A549 (cell line): ENCODE measurements at regions not wholly inside any gene's neighbourhood (a gene's known extent, or its start where the extent isn't known, plus 50 kb on each side); places are given as distances from the start of the nearest gene placed in this dataset.

Experiments
- ATAC-seq, 2 experiments: fragments of 200-7000 bp in 1 of 2; fragments of >200 bp in 1 of 2; cut with Nextera tagmentation in 1 of 2; cut with Tn5 transposase in 1 of 2; 3 replicates each; pipeline versions ENCODE4 v1.8.0 to v1.9.1; 2018 to 2020; ENCODE audit warnings: mild to moderate bottlenecking in 1 of 2, moderate library complexity in 1 of 2
- CTCF ChIA-PET: fragments of 300-600 bp; sonication (Branson Sonifier 250); formaldehyde crosslinking; extraction: SDS; loops from one replicate; lab custom pipeline; 2021; ENCODE audit warnings: antibody characterized with exemption, inconsistent platforms; lab: Yijun Ruan, JAX
- POLR2A ChIA-PET: fragments of 350-600 bp; formaldehyde crosslinking; extraction: SDS; loops from one replicate; lab custom pipeline; 2021; ENCODE audit warnings: antibody characterized with exemption, inconsistent platforms; lab: Yijun Ruan, JAX
- DNase-seq, 2 experiments: peaks; one replicate each; pipeline versions ENCODE4 v3.0.0 to v3.0.0-alpha.2; 2011 to 2016; ENCODE audit warnings: low read depth in 1 of 2, low spot score in 1 of 2
- FAIRE-seq: peaks from 2 replicates; lab custom pipeline; 2011; peaks lifted over from hg19 to GRCh38; lab: Jason Lieb, UNC
- H3K27ac ChIP-seq, 2 experiments: fragments of >200 bp; sonication (Bioruptor Twin); formaldehyde crosslinking; 3 replicates each; pipeline ENCODE4 v1.5.1; 2016 to 2017
- H3K4me1 ChIP-seq: fragments of >200 bp; sonication (Bioruptor Twin); formaldehyde crosslinking; 3 replicates; pipeline ENCODE4 v1.6.1; 2016
- H3K4me2 ChIP-seq: fragments of >200 bp; sonication (Bioruptor Twin); formaldehyde crosslinking; 3 replicates; pipeline ENCODE4 v1.6.1; 2016
- H3K4me3 ChIP-seq: fragments of >200 bp; sonication (Bioruptor Twin); formaldehyde crosslinking; 3 replicates; pipeline ENCODE4 v1.5.1; 2016
- H3K9me3 ChIP-seq: fragments of >200 bp; sonication (Bioruptor Twin); formaldehyde crosslinking; 3 replicates; pipeline ENCODE4 v1.6.1; 2016
- CBX8 ChIP-seq: fragments of 200-600 bp; sonication (generic); IDR thresholded peaks from 2 replicates; pipeline ENCODE4 v1.6.1; 2016
- CEBPB ChIP-seq, 2 experiments: fragments of >200 bp in 1 of 2; sonication (Bioruptor Twin) in 1 of 2; formaldehyde crosslinking in 1 of 2; IDR thresholded peaks; 2 replicates each; pipeline ENCODE4 v1.6.1; 2012 to 2016
- CTCF ChIP-seq: fragments of >200 bp; sonication (Bioruptor Twin); formaldehyde crosslinking; IDR thresholded peaks from 3 replicates; pipeline ENCODE4 v1.5.1; 2016
- E2F6 ChIP-seq: IDR thresholded peaks from 2 replicates; pipeline ENCODE4 v1.6.1; 2012; ENCODE audit warnings: low read depth, borderline replicate concordance
- EHF ChIP-seq: fragments of 250-450 bp; sonication (Bioruptor Pico); IDR thresholded peaks from 2 replicates; pipeline ENCODE4 v1.5.0; 2020; ENCODE audit warnings: mild to moderate bottlenecking
- FOSB ChIP-seq: fragments of 250-450 bp; sonication (Bioruptor Pico); IDR thresholded peaks from 2 replicates; pipeline ENCODE4 v1.5.0; 2020; ENCODE audit warnings: mild to moderate bottlenecking, moderate library complexity
- FOSL2 ChIP-seq, 2 experiments: fragments of 450-650 bp in 1 of 2; fragments of >200 bp in 1 of 2; sonication (Bioruptor Twin) in 1 of 2; formaldehyde crosslinking; IDR thresholded peaks; 2 replicates each; pipeline versions ENCODE4 v1.5.0 to v1.6.1; 2016 to 2020; ENCODE audit warnings: mild to moderate bottlenecking in 1 of 2, moderate library complexity in 1 of 2
- GATA3 ChIP-seq: IDR thresholded peaks from 2 replicates; pipeline ENCODE4 v1.6.1; 2012; ENCODE audit warnings: borderline replicate concordance
- HDAC2 ChIP-seq: fragments of 200-600 bp; sonication (generic); IDR thresholded peaks from 2 replicates; pipeline ENCODE4 v1.6.1; 2016
- JUNB ChIP-seq: fragments of >200 bp; sonication (Bioruptor Twin); formaldehyde crosslinking; IDR thresholded peaks from 2 replicates; pipeline ENCODE4 v1.6.1; 2016
- MYC ChIP-seq: IDR thresholded peaks from 2 replicates; pipeline ENCODE4 v1.6.1; 2012; ENCODE audit warnings: mild to moderate bottlenecking, inconsistent platforms, low read length, improper control_type of control experiment, borderline replicate concordance
- NR3C1 ChIP-seq: fragments of >200 bp; sonication (Bioruptor Twin); formaldehyde crosslinking; IDR thresholded peaks from 3 replicates; pipeline ENCODE4 v1.6.1; 2017
- REST ChIP-seq: fragments of 200-600 bp; sonication (generic); IDR thresholded peaks from 2 replicates; pipeline ENCODE4 v1.6.1; 2016; ENCODE audit warnings: antibody characterized with exemption, mild to moderate bottlenecking, moderate library complexity
- SMC3 ChIP-seq: fragments of >200 bp; sonication (Bioruptor Twin); formaldehyde crosslinking; IDR thresholded peaks from 3 replicates; pipeline ENCODE4 v1.6.1; 2018; ENCODE audit warnings: inconsistent platforms
- TP53 ChIP-seq: fragments of 250-450 bp; sonication (Bioruptor Pico); IDR thresholded peaks from 2 replicates; pipeline ENCODE4 v1.5.0; 2021; ENCODE audit warnings: mild to moderate bottlenecking, moderate library complexity
- ZSCAN20 ChIP-seq: fragments of 250-450 bp; sonication (Bioruptor Pico); IDR thresholded peaks from 2 replicates; pipeline ENCODE4 v1.8.0; 2022; ENCODE audit warnings: mild to moderate bottlenecking, moderate library complexity
- WGBS: methylation state at CpG from one replicate; pipeline ENCODE4 v1.1.6; 2017; ENCODE audit errors: missing lambda C conversion rate; 5-methylcytosine and 5-hydroxymethylcytosine counted together

- H3K4me1 ChIP-seq, result no peaks in the 10 kb centered on the region
- no peaks in the 10 kb centered on the region for H3K9me3 ChIP-seq
- no peak for TF ChIP-seq HDAC2
- no peak for TF ChIP-seq MYC
- TF ChIP-seq TP53 (CRISPR knock-in tag), result no peak
- no peak for TF ChIP-seq CTCF
- TF ChIP-seq REST, result no peak
- FAIRE-seq (no peak), ATAC-seq (no peak), DNase-seq (no peak)
- CTCF ChIA-PET, result no interaction called here
- no peak overlapping the region for H3K4me3 ChIP-seq
- no peak overlapping the region for H3K27ac ChIP-seq
- no peak overlapping the region for H3K4me2 ChIP-seq
- POLR2A ChIA-PET, result no interaction called here
Observed at GRCh38 chr3:168191856-168192255, 96.1 kb upstream of the GOLIM4 start.

- FAIRE-seq (no peak), DNase-seq (no peak), ATAC-seq (no peak)
- ChIA-PET CTCF (no interaction called here), POLR2A (no interaction called here)
- H3K9me3 ChIP-seq, result no peaks in the 10 kb centered on the region
- H3K4me2 ChIP-seq, result no peak overlapping the region
- H3K4me1 ChIP-seq, result no peaks in the 10 kb centered on the region
- no peak overlapping the region for H3K4me3 ChIP-seq
- WGBS, result 19% methylated on average over 3 of the region's 3 CpGs
- no peak overlapping the region for H3K27ac ChIP-seq
- no peak for TF ChIP-seq ZSCAN20
- no peak for TF ChIP-seq FOSB (CRISPR knock-in tag)
- no peak for TF ChIP-seq NR3C1
- no peak for TF ChIP-seq CBX8
- no peak for TF ChIP-seq E2F6
- TF ChIP-seq FOSL2 (IDR thresholded peaks at IDR 0.05), result no peak
- TF ChIP-seq FOSL2 (CRISPR knock-in tag; IDR thresholded peaks at IDR 0.05), result no peak
- no peak for TF ChIP-seq REST
- TF ChIP-seq CEBPB (IDR thresholded peaks at IDR 0.05), result no peak
- no peak for TF ChIP-seq GATA3
- TF ChIP-seq TP53 (CRISPR knock-in tag), result no peak
- TF ChIP-seq SMC3, result no peak
- no peak for TF ChIP-seq JUNB
- no peak for TF ChIP-seq EHF (CRISPR knock-in tag)
Observed at GRCh38 chr3:168187233-168187632, 91.5 kb upstream of the GOLIM4 start.
